Smooth muscle cell (in vitro differentiated cells): ENCODE measurements at regions not wholly inside any gene's neighbourhood (a gene's known extent, or its start where the extent isn't known, plus 50 kb on each side); places are given as distances from the start of the nearest gene placed in this dataset.

Source experiments
- DNase-seq: peaks from one replicate; lab custom pipeline; 2025; ENCODE audit not compliant: unreplicated experiment; lab: John Stamatoyannopoulos, UW
- H2AFZ ChIP-seq: fragments of 200-600 bp; sonication (generic); 2 replicates; pipeline ENCODE4 v1.6.0; 2016; ENCODE audit warnings: antibody characterized with exemption, low read depth, mild to moderate bottlenecking
- H3F3A ChIP-seq: fragments of 200-600 bp; sonication (generic); 2 replicates; pipeline ENCODE4 v1.6.0; 2017; ENCODE audit warnings: antibody characterized with exemption, low read depth
- H3K27ac ChIP-seq: fragments of 200-600 bp; sonication (generic); 2 replicates; pipeline ENCODE4 v1.5.1; 2016; ENCODE audit warnings: low read depth, mild to moderate bottlenecking
- H3K27me3 ChIP-seq: fragments of 200-600 bp; sonication (generic); 2 replicates; pipeline ENCODE4 v1.6.1; 2016; ENCODE audit warnings: low read depth, mild to moderate bottlenecking
- H3K36me3 ChIP-seq: fragments of 200-600 bp; sonication (generic); 2 replicates; pipeline ENCODE4 v1.5.1; 2016; ENCODE audit warnings: low read depth
- H3K4me1 ChIP-seq: fragments of 200-600 bp; sonication (generic); 2 replicates; pipeline ENCODE4 v1.5.1; 2016; ENCODE audit warnings: low read depth
- H3K4me2 ChIP-seq: fragments of 200-600 bp; sonication (generic); 2 replicates; pipeline ENCODE4 v1.6.0; 2016; ENCODE audit warnings: mild to moderate bottlenecking
- H3K4me3 ChIP-seq: fragments of 200-600 bp; sonication (generic); 2 replicates; pipeline ENCODE4 v1.5.1; 2016; ENCODE audit warnings: mild to moderate bottlenecking
- H3K79me2 ChIP-seq: fragments of 200-600 bp; sonication (generic); 2 replicates; pipeline ENCODE4 v1.6.0; 2016; ENCODE audit warnings: low read depth, mild to moderate bottlenecking
- H3K9ac ChIP-seq: fragments of 200-600 bp; sonication (generic); 2 replicates; pipeline ENCODE4 v1.6.0; 2016; ENCODE audit warnings: low read depth
- H3K9me3 ChIP-seq: fragments of 200-600 bp; sonication (generic); replicated peaks from 2 replicates; pipeline ENCODE4 v1.5.1; 2016; ENCODE audit warnings: low read depth
- H4K20me1 ChIP-seq: fragments of 200-600 bp; sonication (generic); 2 replicates; pipeline ENCODE4 v1.6.0; 2016; ENCODE audit warnings: low read depth
- WGBS: methylation state at CpG from one replicate; pipeline ENCODE4 v1.1.7; 2016; ENCODE audit warnings: low lambda C conversion rate; 5-methylcytosine and 5-hydroxymethylcytosine counted together
- TF ChIP-seq, protein P1 (sequence below): fragments of 200-600 bp; sonication (generic); IDR thresholded peaks from 2 replicates; pipeline ENCODE4 v1.5.1; 2017; ENCODE audit warnings: borderline replicate concordance, mild to moderate bottlenecking, antibody characterized with exemption; ENCODE audit not compliant: insufficient read depth, poor library complexity, severe bottlenecking

DNA sequence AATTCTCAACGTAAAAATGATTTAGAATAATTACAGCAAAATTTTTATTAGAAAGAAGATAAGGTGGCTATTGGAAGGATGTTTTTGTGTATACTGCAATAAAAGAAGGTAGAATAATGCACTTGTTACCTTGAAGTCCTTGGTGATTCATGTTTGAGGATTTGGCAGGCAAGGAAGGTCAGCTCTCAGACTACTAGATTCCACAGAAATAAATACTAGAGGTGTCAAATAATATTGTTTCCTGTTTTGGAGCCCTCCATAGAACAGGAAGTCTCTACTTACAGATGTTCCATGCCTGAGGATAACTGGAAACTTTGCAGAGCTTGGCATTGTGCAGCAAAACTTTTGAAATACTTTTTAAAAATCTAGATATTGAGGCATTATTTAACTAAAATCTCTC, 284.3 kb upstream of the SYT1 start:
- Histone ChIP-seq H3F3A (no peaks in the 10 kb centered on the region), H3K27ac (no peak overlapping the region), H3K4me1 (no peaks in the 10 kb centered on the region), H3K27me3 (no peaks in the 10 kb centered on the region), H3K9me3 (peaks cover 10% of the 10 kb centered on the region), H3K4me2 (no peak overlapping the region), H3K79me2 (no peaks in the 10 kb centered on the region), H3K9ac (no peak overlapping the region), H4K20me1 (no peaks in the 10 kb centered on the region), H2AFZ (no peak overlapping the region), H3K36me3 (peaks cover 3% of the 10 kb centered on the region), H3K4me3 (no peak overlapping the region)
- WGBS: 86% methylated on average over 1 of the region's 1 CpG
- TF ChIP-seq, protein P1, sequence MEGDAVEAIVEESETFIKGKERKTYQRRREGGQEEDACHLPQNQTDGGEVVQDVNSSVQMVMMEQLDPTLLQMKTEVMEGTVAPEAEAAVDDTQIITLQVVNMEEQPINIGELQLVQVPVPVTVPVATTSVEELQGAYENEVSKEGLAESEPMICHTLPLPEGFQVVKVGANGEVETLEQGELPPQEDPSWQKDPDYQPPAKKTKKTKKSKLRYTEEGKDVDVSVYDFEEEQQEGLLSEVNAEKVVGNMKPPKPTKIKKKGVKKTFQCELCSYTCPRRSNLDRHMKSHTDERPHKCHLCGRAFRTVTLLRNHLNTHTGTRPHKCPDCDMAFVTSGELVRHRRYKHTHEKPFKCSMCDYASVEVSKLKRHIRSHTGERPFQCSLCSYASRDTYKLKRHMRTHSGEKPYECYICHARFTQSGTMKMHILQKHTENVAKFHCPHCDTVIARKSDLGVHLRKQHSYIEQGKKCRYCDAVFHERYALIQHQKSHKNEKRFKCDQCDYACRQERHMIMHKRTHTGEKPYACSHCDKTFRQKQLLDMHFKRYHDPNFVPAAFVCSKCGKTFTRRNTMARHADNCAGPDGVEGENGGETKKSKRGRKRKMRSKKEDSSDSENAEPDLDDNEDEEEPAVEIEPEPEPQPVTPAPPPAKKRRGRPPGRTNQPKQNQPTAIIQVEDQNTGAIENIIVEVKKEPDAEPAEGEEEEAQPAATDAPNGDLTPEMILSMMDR: no peak
- no peak for DNase-seq

DNA sequence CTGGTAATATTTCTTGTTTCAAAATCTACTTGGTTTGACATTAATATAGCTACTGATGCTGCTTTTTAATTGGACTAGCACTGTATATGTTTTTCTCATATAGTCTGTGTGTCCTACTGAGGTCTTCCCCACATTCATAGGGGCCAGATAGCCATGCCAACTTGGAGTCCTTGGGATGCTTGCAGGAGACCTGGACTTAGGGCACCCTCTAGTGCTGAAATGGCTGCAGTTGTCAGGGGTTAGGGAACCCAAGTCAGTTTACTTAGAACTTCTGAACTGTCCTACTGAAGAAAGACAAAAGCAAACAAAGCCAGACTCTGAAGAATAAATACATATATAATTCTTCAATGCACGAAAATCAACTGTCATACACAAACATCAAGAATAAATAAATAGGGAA, 279.9 kb upstream of the SYT1 start:
- no peak for DNase-seq
- Histone ChIP-seq H3K9me3 (peaks cover 14% of the 10 kb centered on the region), H3K79me2 (no peaks in the 10 kb centered on the region), H2AFZ (no peak overlapping the region), H3K9ac (no peak overlapping the region), H3F3A (no peaks in the 10 kb centered on the region), H3K27ac (no peak overlapping the region), H4K20me1 (no peaks in the 10 kb centered on the region), H3K27me3 (no peaks in the 10 kb centered on the region), H3K4me1 (no peaks in the 10 kb centered on the region), H3K36me3 (peaks cover 3% of the 10 kb centered on the region), H3K4me2 (no peak overlapping the region), H3K4me3 (no peak overlapping the region)
- TF ChIP-seq, protein P1: peak; percentile 10
- 36% methylated on average over 1 of the region's 1 CpG for WGBS

DNA sequence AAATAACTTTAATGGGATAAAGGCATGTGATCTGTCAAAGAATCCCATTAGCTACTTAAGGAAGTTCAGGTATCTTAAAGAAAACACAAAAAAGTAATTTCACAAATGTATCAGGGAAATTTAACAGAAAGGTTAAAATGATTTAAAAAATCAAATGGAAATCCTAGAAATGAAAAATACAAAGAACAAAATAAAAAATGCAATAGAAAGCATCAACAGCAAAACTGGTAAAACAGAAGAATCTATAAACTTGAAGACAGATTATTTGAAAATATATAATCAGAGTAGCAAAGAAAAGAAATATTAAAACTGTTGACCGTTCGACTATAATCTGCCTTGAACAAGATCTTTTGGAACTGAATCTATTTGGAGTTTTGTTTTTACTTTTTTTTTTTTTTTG, 279.4 kb upstream of the SYT1 start:
- no peak for DNase-seq
- H3K27me3 ChIP-seq: no peaks in the 10 kb centered on the region
- no peak overlapping the region for H3K4me3 ChIP-seq
- H2AFZ ChIP-seq: no peak overlapping the region
- no peaks in the 10 kb centered on the region for H3F3A ChIP-seq
- H3K4me1 ChIP-seq: no peaks in the 10 kb centered on the region
- TF ChIP-seq, protein P1: no peak
- H3K27ac ChIP-seq: no peak overlapping the region
- WGBS: 85% methylated on average over 2 of the region's 2 CpGs
- no peaks in the 10 kb centered on the region for H3K79me2 ChIP-seq
- H4K20me1 ChIP-seq: no peaks in the 10 kb centered on the region
- no peak overlapping the region for H3K9ac ChIP-seq
- peaks cover 14% of the 10 kb centered on the region for H3K9me3 ChIP-seq
- H3K4me2 ChIP-seq: no peak overlapping the region
- peaks cover 3% of the 10 kb centered on the region for H3K36me3 ChIP-seq

DNA sequence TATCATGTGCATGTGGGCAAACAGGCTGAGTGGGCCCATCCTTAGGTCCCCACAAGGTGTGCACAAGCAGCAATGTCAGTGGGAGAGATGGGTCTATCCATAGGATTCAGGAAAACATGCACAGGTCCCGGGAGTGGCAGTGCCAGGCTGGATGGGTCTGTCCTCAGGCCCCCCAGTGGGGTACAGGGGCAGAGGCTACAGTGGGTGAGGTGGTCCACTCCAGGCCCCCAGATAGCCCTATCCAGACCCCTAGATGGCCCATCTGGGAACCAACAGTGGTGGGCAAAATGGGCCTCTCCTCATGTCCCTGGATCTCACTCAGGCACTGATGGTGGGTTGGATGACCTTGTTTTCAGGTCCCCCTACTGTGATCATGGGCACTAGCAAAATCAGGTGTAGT, 277.8 kb upstream of the SYT1 start:
- Histone ChIP-seq H3K27ac (no peak overlapping the region), H3K79me2 (no peaks in the 10 kb centered on the region), H3K9me3 (peaks cover 14% of the 10 kb centered on the region), H3K9ac (no peak overlapping the region), H2AFZ (no peak overlapping the region), H3F3A (no peaks in the 10 kb centered on the region), H3K4me2 (no peak overlapping the region), H3K4me1 (no peaks in the 10 kb centered on the region), H3K4me3 (no peak overlapping the region), H4K20me1 (no peaks in the 10 kb centered on the region), H3K27me3 (no peaks in the 10 kb centered on the region), H3K36me3 (peaks cover 3% of the 10 kb centered on the region)
- WGBS: 100% methylated on average over 1 of the region's 1 CpG
- no peak for DNase-seq
- TF ChIP-seq, protein P1: no peak
